Panc1 (cell line): ENCODE measurements at regions not wholly inside any gene's neighbourhood (a gene's known extent, or its start where the extent isn't known, plus 50 kb on each side); places are given as distances from the start of the nearest gene placed in this dataset.

Experiments
- POLR2AphosphoS5 ChIP-seq: IDR thresholded peaks from 2 replicates; pipeline ENCODE4 v1.6.1; 2012; ENCODE audit warnings: mild to moderate bottlenecking, low read depth, low read length, moderate library complexity
- SIN3A ChIP-seq: IDR thresholded peaks from 2 replicates; pipeline ENCODE4 v1.6.1; 2012; ENCODE audit warnings: low read depth, mild to moderate bottlenecking, low read length, moderate library complexity, borderline replicate concordance; ENCODE audit not compliant: insufficient read depth
- TCF7L2 ChIP-seq: IDR thresholded peaks from 2 replicates; pipeline ENCODE4 v1.6.1; 2011; ENCODE audit warnings: mild to moderate bottlenecking, low read depth, low read length, inconsistent platforms
- TF ChIP-seq, protein P1 (sequence below): fragments of 450-650 bp; IDR thresholded peaks from 2 replicates; pipeline ENCODE4 v1.5.1; 2017; ENCODE audit warnings: mild to moderate bottlenecking
- TF ChIP-seq, protein P2 (sequence below), 2 experiments: IDR thresholded peaks; 2 replicates each; pipeline ENCODE4 v1.6.1; 2011 to 2012; ENCODE audit warnings: low read depth in 2 of 2, control low read depth in 1 of 2, low read length in 1 of 2, mild to moderate bottlenecking in 1 of 2, moderate library complexity in 1 of 2; ENCODE audit not compliant: insufficient read depth in 1 of 2

DNA sequence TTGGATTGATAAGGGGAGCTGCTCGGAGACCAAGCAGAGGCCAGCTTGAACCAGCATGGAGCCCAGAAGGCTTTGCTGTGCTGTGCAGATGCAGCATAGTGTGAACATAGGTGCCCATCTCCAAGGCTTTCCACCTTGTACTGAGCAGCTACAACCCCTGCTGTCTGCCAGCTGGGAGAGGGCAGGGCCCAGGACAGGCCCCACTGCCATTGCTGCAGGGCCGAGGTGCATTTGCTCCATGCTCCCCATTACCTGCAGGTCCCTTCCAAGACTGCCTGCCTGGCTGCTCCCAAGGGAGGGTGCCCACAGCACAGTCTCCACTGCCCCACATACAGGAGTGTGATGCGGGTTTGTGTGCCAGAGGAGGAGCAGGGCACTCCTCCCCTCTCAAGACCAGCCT, 1016.0 kb upstream of the INTU start:
- TF ChIP-seq, protein P1, sequence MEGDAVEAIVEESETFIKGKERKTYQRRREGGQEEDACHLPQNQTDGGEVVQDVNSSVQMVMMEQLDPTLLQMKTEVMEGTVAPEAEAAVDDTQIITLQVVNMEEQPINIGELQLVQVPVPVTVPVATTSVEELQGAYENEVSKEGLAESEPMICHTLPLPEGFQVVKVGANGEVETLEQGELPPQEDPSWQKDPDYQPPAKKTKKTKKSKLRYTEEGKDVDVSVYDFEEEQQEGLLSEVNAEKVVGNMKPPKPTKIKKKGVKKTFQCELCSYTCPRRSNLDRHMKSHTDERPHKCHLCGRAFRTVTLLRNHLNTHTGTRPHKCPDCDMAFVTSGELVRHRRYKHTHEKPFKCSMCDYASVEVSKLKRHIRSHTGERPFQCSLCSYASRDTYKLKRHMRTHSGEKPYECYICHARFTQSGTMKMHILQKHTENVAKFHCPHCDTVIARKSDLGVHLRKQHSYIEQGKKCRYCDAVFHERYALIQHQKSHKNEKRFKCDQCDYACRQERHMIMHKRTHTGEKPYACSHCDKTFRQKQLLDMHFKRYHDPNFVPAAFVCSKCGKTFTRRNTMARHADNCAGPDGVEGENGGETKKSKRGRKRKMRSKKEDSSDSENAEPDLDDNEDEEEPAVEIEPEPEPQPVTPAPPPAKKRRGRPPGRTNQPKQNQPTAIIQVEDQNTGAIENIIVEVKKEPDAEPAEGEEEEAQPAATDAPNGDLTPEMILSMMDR, result no peak
- TF ChIP-seq POLR2AphosphoS5 (no peak), SIN3A (no peak), TCF7L2 (no peak)
- TF ChIP-seq, protein P2, sequence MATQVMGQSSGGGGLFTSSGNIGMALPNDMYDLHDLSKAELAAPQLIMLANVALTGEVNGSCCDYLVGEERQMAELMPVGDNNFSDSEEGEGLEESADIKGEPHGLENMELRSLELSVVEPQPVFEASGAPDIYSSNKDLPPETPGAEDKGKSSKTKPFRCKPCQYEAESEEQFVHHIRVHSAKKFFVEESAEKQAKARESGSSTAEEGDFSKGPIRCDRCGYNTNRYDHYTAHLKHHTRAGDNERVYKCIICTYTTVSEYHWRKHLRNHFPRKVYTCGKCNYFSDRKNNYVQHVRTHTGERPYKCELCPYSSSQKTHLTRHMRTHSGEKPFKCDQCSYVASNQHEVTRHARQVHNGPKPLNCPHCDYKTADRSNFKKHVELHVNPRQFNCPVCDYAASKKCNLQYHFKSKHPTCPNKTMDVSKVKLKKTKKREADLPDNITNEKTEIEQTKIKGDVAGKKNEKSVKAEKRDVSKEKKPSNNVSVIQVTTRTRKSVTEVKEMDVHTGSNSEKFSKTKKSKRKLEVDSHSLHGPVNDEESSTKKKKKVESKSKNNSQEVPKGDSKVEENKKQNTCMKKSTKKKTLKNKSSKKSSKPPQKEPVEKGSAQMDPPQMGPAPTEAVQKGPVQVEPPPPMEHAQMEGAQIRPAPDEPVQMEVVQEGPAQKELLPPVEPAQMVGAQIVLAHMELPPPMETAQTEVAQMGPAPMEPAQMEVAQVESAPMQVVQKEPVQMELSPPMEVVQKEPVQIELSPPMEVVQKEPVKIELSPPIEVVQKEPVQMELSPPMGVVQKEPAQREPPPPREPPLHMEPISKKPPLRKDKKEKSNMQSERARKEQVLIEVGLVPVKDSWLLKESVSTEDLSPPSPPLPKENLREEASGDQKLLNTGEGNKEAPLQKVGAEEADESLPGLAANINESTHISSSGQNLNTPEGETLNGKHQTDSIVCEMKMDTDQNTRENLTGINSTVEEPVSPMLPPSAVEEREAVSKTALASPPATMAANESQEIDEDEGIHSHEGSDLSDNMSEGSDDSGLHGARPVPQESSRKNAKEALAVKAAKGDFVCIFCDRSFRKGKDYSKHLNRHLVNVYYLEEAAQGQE (IDR thresholded peaks at IDR 0.05; ENCODE audit: insufficient read depth in 1 of 2, low read depth in 2 of 2, low read length in 1 of 2), result no peak
